HG02571 (cell line): ENCODE measurements at regions not wholly inside any gene's neighbourhood (a gene's known extent, or its start where the extent isn't known, plus 50 kb on each side); places are given as distances from the start of the nearest gene placed in this dataset.
"Not testable (repeated sequence)": the region's sequence is repeated elsewhere in the genome, so short reads cannot be mapped to it uniquely, and the experiment has no call there.

Source experiments
- ATAC-seq: cut with Tn5 transposase; IDR thresholded peaks from one replicate; pipeline ENCODE4 v1.9.1; 2021; ENCODE audit warnings: mild to moderate bottlenecking, moderate library complexity; ENCODE audit not compliant: unreplicated experiment

DNA sequence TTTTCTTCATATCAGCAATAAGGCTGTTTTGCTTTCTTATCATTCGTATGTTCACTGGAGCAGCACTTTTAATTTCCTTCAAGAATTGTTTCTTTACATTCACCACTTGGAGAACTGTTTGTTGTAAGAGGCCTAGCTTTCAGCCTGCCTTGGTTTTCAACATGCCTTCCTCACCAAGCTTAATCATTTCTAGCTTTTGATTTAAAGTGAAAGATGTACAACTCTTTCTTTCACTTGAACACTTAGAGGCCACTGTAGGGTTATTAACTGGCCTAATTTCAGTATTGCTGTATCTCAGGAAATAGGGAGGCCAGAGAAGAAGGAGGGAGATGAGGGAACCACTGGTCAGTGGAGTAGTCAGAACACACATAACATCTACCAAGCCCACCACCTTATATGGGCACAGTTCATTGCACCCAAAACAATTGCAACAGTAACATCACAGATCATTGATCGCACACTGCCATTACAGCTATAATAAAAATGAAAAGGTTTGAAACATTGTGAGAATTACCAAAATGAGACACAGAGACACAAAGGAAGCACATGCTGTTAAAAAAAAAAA lies 181.4 kb upstream of the TUBA3C start:
- no peak for ATAC-seq

DNA sequence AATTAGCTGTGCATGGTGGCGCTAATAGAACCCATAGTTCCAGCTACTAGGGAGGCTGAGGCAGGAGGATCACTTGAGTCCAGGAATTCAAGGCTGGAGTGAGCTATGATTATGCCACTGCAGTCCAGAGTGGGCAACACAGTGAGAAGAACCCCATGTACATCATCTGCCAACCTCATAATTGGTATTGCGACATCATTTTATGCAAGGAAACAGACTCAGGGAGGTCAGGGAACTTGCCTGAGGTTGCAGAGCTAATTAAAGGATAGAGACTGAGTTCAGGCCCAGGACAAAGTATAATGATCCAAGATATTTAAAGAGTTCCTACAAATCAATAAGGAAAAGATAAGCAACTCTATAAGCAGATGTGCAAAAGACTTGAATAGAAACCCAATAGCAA lies 178.1 kb upstream of the TUBA3C start:
- not testable (repeated sequence) for ATAC-seq

- ATAC-seq = no peak
Measured at GRCh38 chr13:19345916-19346422, 164.3 kb upstream of the TUBA3C start.

DNA sequence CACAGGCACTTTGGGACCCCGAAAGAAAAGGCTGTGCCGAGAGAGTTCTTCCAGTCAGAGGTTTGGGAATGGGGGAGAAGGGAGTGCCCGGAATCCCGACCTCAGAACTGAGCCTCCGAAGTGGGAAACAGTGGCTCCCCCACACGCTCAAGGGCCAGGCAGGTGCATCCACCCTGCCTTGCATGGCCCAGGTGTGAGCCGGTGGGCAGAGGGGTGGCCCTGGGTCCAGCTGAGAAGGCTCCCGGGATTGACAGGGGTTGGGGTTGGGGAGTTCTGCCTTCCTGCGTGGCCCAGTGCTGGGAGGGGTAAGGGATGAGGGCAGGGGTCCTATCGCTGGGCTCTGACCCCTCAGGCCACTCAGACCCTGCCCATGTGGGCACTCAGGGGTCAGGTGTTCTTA lies 163.5 kb upstream of the TUBA3C start:
- ATAC-seq = peak; percentile 16

DNA sequence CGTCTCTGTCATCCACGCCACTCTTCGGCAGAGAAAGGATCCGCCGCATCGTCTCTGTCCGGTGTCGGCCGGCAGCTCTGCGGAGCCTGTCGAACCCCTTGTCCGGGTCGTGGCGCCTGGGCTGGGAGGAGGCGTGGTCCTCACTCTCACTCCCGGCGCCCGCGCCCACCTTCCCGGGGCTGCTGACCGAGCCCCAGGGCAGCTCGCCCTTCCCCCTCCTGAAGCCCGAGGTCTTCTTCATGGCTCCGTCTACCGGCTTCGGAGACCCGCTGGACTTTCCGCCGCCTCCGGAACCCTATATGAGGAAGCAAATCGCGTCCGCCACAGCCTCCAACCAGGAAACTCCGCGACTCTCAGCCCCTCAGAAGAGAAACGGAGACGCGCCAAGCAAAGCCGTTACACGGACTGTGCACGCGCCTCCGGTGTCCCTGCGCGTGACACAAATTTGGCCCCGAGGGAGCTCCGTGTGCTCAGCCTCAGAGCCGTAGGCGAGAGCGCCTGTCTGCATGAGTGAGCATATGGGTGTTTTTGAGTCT lies 163.0 kb upstream of the TUBA3C start:
- ATAC-seq = peak; percentile 67

DNA sequence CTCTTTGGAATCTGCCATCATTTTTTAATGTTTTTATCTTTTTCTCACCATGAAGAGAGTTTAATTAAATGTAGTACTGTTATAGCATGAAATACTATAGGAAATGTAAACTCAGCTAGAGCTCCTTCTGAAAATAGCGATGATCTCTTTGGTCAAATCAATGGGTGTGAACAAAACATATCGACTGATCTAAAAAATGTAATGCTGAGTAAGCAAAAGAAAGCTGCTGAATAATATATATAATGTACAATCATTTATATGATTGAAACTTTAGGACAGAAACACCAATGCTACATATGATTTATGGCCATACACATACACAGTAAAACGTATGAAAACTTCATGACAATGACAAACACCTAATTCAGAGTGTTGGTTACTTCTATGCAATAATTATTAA lies 150.8 kb upstream of the TUBA3C start:
- no peak for ATAC-seq

DNA sequence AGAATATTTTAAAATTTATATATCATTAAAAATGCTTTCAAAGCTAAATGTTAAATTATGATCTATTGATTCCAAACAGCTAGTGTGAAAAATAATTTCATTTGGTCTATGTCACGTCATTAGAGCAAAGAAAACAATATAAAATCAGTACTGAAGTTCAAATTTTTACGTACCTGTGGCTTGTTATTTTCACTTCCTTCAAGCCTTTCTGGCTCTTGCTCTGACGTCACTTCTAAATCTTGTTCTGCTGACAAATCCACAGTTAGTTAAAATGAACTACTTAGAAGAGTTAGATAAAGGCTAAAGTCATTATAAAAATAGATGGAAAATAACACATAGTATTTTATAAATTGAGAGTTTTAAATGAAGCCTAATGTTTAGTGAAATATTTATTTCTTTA lies 147.7 kb upstream of the TUBA3C start:
- ATAC-seq = no peak

GRCh38 chr13:19324325-19324724 lies 142.7 kb upstream of the TUBA3C start:
- ATAC-seq = no peak

DNA sequence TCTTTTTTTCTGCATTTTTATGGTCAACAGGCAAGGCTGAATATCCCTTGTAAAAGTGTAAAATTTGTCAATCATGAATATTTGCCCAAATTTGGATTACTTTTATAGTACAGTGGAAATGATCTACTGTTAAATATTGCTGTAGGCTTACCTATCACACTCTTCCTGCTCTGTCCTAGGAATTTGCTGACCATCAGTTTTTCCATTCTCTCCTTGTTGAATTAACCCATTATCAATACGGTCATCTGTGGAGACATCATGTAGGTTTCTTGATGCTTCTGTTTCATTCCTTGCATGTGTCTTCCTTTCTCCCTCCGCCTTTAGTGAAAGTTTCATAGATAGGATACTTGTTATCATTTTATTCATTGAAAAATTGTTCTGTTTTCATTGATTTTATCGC lies 139.6 kb upstream of the TUBA3C start:
- ATAC-seq = no peak

DNA sequence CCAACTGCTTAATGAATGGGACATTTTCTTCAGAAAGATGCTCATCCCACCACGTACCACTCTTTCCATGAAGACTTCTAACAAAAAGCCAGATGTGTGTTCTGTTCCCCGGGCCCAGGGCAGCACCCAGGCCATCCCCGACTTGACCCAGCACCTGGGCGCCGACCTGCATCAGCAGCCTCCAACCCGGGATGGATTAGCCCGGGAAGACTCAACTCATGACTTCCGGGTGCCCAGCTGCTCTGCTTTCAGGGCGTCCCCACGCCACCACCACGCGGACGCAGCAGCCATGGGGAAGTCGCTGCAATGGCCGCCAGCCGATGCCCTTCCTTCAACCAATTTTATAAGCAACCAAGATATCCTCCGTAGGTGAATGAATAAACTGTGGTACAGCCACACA lies 123.8 kb upstream of the TUBA3C start:
- no peak for ATAC-seq

- ATAC-seq = no peak
Measured at GRCh38 chr13:19289180-19289579, 107.6 kb upstream of the TUBA3C start.

GRCh38 chr13:19283836-19284235 lies 102.2 kb upstream of the TUBA3C start:
- no peak for ATAC-seq

- ATAC-seq = no peak
Measured at GRCh38 chr13:19268331-19268730, 86.7 kb upstream of the TUBA3C start.

DNA sequence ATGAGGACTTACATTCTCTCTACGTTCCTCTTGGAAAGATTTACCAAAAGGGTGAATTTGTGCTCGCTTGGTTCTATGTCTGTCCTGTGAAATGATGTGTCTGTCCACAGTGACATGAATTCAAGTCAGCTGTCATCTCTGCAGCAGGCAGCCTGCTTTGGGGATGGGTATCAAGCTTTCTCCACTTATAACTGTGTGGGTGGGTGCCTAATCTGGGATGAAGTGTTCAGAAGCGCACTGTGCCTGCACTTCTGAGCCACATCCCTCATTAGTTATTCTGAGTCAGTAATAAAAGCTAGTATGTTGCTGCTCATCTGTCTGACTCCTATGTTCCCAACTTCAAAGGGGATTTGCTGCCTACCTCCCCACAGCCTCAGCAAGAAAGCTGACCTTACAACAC lies 86.1 kb upstream of the TUBA3C start:
- ATAC-seq = no peak

GRCh38 chr13:19266979-19267378 lies 85.4 kb upstream of the TUBA3C start:
- no peak for ATAC-seq

DNA sequence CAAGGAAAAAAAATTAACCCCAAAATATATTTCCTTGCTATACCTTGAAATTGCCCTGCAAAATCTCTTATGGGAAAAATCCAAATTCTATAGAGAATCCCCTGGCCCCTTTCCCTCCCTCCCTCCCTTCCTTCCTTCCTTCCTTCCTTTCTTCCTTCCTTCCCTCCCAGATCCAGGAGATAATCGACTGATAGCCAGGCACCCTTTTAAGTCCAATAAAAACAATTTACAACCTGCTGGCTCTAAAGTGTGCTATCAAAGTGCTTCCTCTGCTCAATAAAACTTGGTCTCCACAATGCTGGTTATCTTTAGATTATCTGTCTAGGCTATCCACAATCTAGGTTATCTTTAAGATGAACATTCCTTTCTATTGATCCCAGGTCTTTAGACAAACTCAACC lies 83.1 kb upstream of the TUBA3C start:
- no peak for ATAC-seq

DNA sequence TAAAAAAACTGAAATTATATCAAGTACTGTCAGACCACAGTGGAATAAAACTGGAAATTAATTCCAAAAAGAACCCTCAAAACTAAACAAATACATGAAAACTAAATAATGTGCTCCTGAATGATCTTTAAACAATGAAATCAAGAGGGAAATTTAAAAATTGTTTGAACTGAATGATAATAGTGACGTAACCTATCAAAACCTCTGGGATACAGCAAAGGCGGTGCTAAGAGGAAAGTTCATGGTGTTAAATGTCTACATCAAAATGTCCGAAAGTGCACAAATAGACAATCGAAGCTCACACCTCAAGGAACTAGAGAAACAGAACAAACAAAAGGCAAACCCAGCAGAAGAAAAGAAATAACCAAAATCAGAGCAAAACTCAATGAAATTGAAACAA lies 70.8 kb upstream of the TUBA3C start:
- ATAC-seq = no peak

- peak; percentile 56 for ATAC-seq
Measured at GRCh38 chr13:19239114-19239860, 57.7 kb upstream of the TUBA3C start.
